ENCODE measurements at regions not wholly inside any gene's neighbourhood (a gene's known extent, or its start where the extent isn't known, plus 50 kb on each side); places are given as distances from the start of the nearest gene placed in this dataset.

DNA sequence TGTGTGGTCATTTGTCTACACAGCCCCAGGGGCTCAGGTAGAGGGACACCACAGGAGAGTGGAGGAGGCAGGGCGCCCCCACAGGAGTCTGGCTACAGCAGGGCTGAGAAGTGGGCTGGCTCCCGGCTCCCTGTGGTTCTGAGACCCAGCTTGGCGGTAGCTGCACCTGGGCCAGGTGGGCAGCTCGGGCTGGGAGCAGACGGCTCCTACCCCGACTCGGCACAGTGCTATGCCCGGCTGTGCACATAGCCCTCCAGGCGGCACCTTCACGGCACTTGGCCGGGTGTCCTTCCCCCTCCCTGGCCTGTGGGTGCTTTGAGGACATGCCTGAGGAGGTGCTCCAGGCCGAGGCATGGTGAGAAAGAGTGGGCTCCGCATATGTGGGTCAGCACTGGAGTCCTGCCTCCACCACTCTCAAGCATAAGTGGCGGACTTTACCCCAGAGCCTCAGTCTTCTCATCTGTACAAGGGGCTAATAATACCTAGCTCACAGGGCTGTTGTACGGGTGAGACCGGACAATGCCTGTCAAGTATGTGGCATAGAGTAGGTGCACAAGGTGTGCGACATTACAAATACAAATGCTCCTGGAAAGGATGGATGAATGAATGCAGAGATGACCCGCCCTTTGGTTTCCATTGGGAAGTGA is 50.1 kb upstream of the JPH3 start:
- in situ Hi-C loops (cut with MboI) (loop anchor here (10.0 kb wide), 1 partner anchor 323 kb away; no protein-coding TSS in a partner anchor), intact Hi-C loops (cut with micrococcal nuclease; ENCODE audit: unreplicated experiment) (loop anchor here (10.0 kb wide), 1 partner anchor 213 kb away; the partner anchor contains the start of gene KLHDC4)
- Histone ChIP-seq H3K27me3 (replicated peaks in 1 of 2; ENCODE audit: control insufficient read depth in 2 of 2, insufficient read depth in 2 of 2, low read length in 1 of 2) (no peaks in the 10 kb centered on the region; a peak in 1 of 4 replicates), H3K4me1 (ENCODE audit: control insufficient read depth, insufficient read depth, low read length) (no peaks in the 10 kb centered on the region), H3K36me3 (ENCODE audit: control insufficient read depth in 2 of 2, insufficient read depth in 2 of 2, low read length in 1 of 2) (no peaks in the 10 kb centered on the region), H3K4me3 (no peak overlapping the region), H4K20me1 (ENCODE audit: control insufficient read depth, insufficient read depth) (no peaks in the 10 kb centered on the region), H3K9me3 (replicated peaks; ENCODE audit: control insufficient read depth, insufficient read depth, low read length) (no peaks in the 10 kb centered on the region), H3K4me2 (ENCODE audit: control insufficient read depth, insufficient read depth) (no peak overlapping the region), H3K9ac (ENCODE audit: control insufficient read depth, insufficient read depth, low read length) (no peak overlapping the region), H2AFZ (ENCODE audit: control insufficient read depth, low read depth, low read length) (no peak overlapping the region), H3K79me2 (ENCODE audit: control insufficient read depth, insufficient read depth, low read length) (no peaks in the 10 kb centered on the region), H3K27ac (ENCODE audit: control insufficient read depth, insufficient read depth) (no peak overlapping the region)
- ChIA-PET RAD21 (ENCODE audit: unreplicated experiment) (no interaction called here), POLR2A (no interaction called here), CTCF (interaction anchor here (0.5 to 1.5 kb wide), 3 partner anchors 84 to 368 kb away, joined by 3 to 5 read pairs (median 4); no protein-coding TSS in a partner anchor), SMC1A (ENCODE audit: uncharacterized antibody, unreplicated experiment) (no interaction called here)
- DNase-seq (ENCODE audit: low read depth, low spot score): no peak
- no peak for ATAC-seq
- FAIRE-seq: no peak
- WGBS (ENCODE audit: insufficient coverage, insufficient replicate concordance, low lambda C conversion rate, missing lambda C conversion rate): 46% methylated on average over 17 of the region's 18 CpGs
- no TSS peak for BruUV-seq (replicated peaks)
- TF ChIP-seq WRNIP1 (IDR thresholded peaks at IDR 0.05; ENCODE audit: borderline replicate concordance, low read depth, low read length) (no peak), EP300 (IDR thresholded peaks at IDR 0.05; ENCODE audit: borderline replicate concordance in 1 of 2, control insufficient read depth in 1 of 2, low read depth in 2 of 2, low read length in 2 of 2) (no peak), ZNF384 (IDR thresholded peaks at IDR 0.05; ENCODE audit: borderline replicate concordance, low read depth, low read length) (no peak), YBX1 (IDR thresholded peaks at IDR 0.05) (no peak), KDM1A (IDR thresholded peaks at IDR 0.05; ENCODE audit: borderline replicate concordance) (no peak), MYB (IDR thresholded peaks at IDR 0.05; ENCODE audit: borderline replicate concordance, low read depth, low read length) (no peak), IRF4 (IDR thresholded peaks at IDR 0.05; ENCODE audit: low read depth, low read length) (no peak), RFX5 (IDR thresholded peaks at IDR 0.05; ENCODE audit: low read depth, low read length) (no peak), ZNF24 (IDR thresholded peaks at IDR 0.05) (no peak), NR2C2 (IDR thresholded peaks at IDR 0.05; ENCODE audit: borderline replicate concordance, control insufficient read depth, insufficient read length, low read depth) (no peak), DPF2 (IDR thresholded peaks at IDR 0.05) (no peak), FOXK2 (IDR thresholded peaks at IDR 0.05) (no peak), MYC (IDR thresholded peaks at IDR 0.05; ENCODE audit: insufficient read depth, insufficient read length, insufficient replicate concordance, low read length, severe bottlenecking) (no peak), HDAC6 (IDR thresholded peaks at IDR 0.05; ENCODE audit: unreplicated experiment) (no peak)
- TF ChIP-seq, protein P1, sequence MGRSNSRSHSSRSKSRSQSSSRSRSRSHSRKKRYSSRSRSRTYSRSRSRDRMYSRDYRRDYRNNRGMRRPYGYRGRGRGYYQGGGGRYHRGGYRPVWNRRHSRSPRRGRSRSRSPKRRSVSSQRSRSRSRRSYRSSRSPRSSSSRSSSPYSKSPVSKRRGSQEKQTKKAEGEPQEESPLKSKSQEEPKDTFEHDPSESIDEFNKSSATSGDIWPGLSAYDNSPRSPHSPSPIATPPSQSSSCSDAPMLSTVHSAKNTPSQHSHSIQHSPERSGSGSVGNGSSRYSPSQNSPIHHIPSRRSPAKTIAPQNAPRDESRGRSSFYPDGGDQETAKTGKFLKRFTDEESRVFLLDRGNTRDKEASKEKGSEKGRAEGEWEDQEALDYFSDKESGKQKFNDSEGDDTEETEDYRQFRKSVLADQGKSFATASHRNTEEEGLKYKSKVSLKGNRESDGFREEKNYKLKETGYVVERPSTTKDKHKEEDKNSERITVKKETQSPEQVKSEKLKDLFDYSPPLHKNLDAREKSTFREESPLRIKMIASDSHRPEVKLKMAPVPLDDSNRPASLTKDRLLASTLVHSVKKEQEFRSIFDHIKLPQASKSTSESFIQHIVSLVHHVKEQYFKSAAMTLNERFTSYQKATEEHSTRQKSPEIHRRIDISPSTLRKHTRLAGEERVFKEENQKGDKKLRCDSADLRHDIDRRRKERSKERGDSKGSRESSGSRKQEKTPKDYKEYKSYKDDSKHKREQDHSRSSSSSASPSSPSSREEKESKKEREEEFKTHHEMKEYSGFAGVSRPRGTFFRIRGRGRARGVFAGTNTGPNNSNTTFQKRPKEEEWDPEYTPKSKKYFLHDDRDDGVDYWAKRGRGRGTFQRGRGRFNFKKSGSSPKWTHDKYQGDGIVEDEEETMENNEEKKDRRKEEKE (IDR thresholded peaks at IDR 0.05): no peak
- TF ChIP-seq, protein P2, sequence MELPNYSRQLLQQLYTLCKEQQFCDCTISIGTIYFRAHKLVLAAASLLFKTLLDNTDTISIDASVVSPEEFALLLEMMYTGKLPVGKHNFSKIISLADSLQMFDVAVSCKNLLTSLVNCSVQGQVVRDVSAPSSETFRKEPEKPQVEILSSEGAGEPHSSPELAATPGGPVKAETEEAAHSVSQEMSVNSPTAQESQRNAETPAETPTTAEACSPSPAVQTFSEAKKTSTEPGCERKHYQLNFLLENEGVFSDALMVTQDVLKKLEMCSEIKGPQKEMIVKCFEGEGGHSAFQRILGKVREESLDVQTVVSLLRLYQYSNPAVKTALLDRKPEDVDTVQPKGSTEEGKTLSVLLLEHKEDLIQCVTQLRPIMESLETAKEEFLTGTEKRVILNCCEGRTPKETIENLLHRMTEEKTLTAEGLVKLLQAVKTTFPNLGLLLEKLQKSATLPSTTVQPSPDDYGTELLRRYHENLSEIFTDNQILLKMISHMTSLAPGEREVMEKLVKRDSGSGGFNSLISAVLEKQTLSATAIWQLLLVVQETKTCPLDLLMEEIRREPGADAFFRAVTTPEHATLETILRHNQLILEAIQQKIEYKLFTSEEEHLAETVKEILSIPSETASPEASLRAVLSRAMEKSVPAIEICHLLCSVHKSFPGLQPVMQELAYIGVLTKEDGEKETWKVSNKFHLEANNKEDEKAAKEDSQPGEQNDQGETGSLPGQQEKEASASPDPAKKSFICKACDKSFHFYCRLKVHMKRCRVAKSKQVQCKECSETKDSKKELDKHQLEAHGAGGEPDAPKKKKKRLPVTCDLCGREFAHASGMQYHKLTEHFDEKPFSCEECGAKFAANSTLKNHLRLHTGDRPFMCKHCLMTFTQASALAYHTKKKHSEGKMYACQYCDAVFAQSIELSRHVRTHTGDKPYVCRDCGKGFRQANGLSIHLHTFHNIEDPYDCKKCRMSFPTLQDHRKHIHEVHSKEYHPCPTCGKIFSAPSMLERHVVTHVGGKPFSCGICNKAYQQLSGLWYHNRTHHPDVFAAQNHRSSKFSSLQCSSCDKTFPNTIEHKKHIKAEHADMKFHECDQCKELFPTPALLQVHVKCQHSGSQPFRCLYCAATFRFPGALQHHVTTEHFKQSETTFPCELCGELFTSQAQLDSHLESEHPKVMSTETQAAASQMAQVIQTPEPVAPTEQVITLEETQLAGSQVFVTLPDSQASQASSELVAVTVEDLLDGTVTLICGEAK (IDR thresholded peaks at IDR 0.05; ENCODE audit: borderline replicate concordance): no peak
- TF ChIP-seq, protein P3, sequence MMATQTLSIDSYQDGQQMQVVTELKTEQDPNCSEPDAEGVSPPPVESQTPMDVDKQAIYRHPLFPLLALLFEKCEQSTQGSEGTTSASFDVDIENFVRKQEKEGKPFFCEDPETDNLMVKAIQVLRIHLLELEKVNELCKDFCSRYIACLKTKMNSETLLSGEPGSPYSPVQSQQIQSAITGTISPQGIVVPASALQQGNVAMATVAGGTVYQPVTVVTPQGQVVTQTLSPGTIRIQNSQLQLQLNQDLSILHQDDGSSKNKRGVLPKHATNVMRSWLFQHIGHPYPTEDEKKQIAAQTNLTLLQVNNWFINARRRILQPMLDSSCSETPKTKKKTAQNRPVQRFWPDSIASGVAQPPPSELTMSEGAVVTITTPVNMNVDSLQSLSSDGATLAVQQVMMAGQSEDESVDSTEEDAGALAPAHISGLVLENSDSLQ (IDR thresholded peaks at IDR 0.05): no peak
